Common myeloid progenitor, CD34-positive (primary cell): ENCODE measurements at regions not wholly inside any gene's neighbourhood (a gene's known extent, or its start where the extent isn't known, plus 50 kb on each side); places are given as distances from the start of the nearest gene placed in this dataset.

Experiments used
- CTCF ChIA-PET: fragments of 350-600 bp; sonication (Branson Sonifier 250); formaldehyde crosslinking; loops from one replicate; lab custom pipeline; 2021; ENCODE audit warnings: antibody characterized with exemption; lab: Charles Lee
- POLR2A ChIA-PET: fragments of 350-600 bp; sonication (Branson Sonifier 250); formaldehyde crosslinking; loops from one replicate; lab custom pipeline; 2021; ENCODE audit warnings: antibody characterized with exemption; lab: Charles Lee
- DNase-seq, 3 donors: peaks; one replicate each; pipeline versions ENCODE4 v3.0.0 to v3.0.0-alpha.2; 2013
- H3K27ac ChIP-seq, 2 experiments: 1 replicate in 1 of 2; 2 replicates in 1 of 2; pipeline ENCODE4 v1.7.0; 2013; ENCODE audit warnings: inconsistent platforms in 2 of 2, low read length in 2 of 2, mild to moderate bottlenecking in 2 of 2, low read depth in 1 of 2, moderate library complexity in 1 of 2; ENCODE audit not compliant: severe bottlenecking in 2 of 2, insufficient read depth in 1 of 2, poor library complexity in 1 of 2
- H3K27me3 ChIP-seq, 5 experiments: replicated peaks in 2 of 5; 1 replicate in 3 of 5; 2 replicates in 2 of 5; pipeline versions ENCODE4 v1.6.1 to v1.7.0; 2013; ENCODE audit warnings: low read length in 4 of 5, mild to moderate bottlenecking in 2 of 5, moderate library complexity in 2 of 5, inconsistent platforms in 1 of 5; ENCODE audit not compliant: insufficient read depth in 5 of 5, control insufficient read depth in 4 of 5
- H3K36me3 ChIP-seq, 4 experiments: 1 replicate in 2 of 4; 2 replicates in 2 of 4; pipeline versions ENCODE4 v1.6.1 to v1.7.0; 2013; ENCODE audit warnings: low read length in 3 of 4, control low read depth in 1 of 4, mild to moderate bottlenecking in 1 of 4; ENCODE audit not compliant: control insufficient read depth in 4 of 4, insufficient read depth in 4 of 4
- H3K4me1 ChIP-seq, 4 experiments: 1 replicate in 3 of 4; 2 replicates in 1 of 4; pipeline versions ENCODE4 v1.6.1 to v1.7.1; 2013; ENCODE audit warnings: low read length in 3 of 4, mild to moderate bottlenecking in 3 of 4, control low read depth in 1 of 4, inconsistent platforms in 1 of 4, moderate library complexity in 1 of 4; ENCODE audit not compliant: control insufficient read depth in 4 of 4, insufficient read depth in 4 of 4; ENCODE audit errors: control extremely low read depth in 1 of 4
- H3K4me3 ChIP-seq, 7 experiments: 1 replicate in 4 of 7; 2 replicates in 3 of 7; pipeline versions ENCODE4 v1.5.1 to v1.7.0; 2013; ENCODE audit warnings: mild to moderate bottlenecking in 7 of 7, low read length in 6 of 7, moderate library complexity in 6 of 7, inconsistent platforms in 2 of 7, low read depth in 2 of 7, control low read depth in 1 of 7; ENCODE audit not compliant: insufficient read depth in 4 of 7, control insufficient read depth in 1 of 7; ENCODE audit errors: extremely low read depth in 1 of 7
- H3K9me3 ChIP-seq, 5 experiments: 1 replicate in 4 of 5; 2 replicates in 1 of 5; pipeline versions ENCODE4 v1.6.1 to v1.7.1; 2013; ENCODE audit warnings: low read length in 4 of 5, mild to moderate bottlenecking in 2 of 5, inconsistent platforms in 1 of 5, low read depth in 1 of 5, moderate library complexity in 1 of 5; ENCODE audit not compliant: control insufficient read depth in 4 of 5, insufficient read depth in 2 of 5; ENCODE audit errors: control extremely low read depth in 1 of 5
- WGBS: methylation state at CpG from one replicate; pipeline ENCODE4 v1.1.5; 2013; ENCODE audit not compliant: insufficient coverage; 5-methylcytosine and 5-hydroxymethylcytosine counted together

DNA sequence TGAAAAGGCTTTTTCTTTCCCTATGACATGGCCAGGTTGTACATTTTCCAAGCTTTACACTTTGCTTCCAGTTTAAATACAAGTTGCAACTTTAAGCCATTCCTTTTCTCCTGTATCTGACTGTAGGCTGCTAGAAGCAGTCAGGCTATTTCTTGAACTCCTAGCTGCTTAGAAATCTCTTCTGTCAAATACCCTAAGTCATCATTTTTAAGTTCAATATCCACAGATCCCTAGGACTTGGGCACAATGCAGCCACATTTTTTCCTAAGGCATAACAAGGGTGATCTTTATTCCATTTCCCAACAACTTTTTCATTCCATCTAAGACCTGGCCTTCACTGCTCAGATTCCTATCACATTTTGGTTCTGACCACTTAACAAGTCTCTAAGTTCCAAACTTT is 142.7 kb upstream of the TUBA3C start:
- H3K27me3 ChIP-seq = no peaks in the 10 kb centered on the region
- ChIA-PET POLR2A (no interaction called here), CTCF (no interaction called here)
- no peaks in the 10 kb centered on the region for H3K36me3 ChIP-seq
- DNase-seq = no peak
- H3K4me3 ChIP-seq = no peak overlapping the region
- no peak overlapping the region for H3K27ac ChIP-seq
- H3K9me3 ChIP-seq = peaks cover 0 to 15% (median 6%) of the 10 kb centered on the region in 5 experiments
- H3K4me1 ChIP-seq = no peaks in the 10 kb centered on the region

DNA sequence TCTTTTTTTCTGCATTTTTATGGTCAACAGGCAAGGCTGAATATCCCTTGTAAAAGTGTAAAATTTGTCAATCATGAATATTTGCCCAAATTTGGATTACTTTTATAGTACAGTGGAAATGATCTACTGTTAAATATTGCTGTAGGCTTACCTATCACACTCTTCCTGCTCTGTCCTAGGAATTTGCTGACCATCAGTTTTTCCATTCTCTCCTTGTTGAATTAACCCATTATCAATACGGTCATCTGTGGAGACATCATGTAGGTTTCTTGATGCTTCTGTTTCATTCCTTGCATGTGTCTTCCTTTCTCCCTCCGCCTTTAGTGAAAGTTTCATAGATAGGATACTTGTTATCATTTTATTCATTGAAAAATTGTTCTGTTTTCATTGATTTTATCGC is 139.6 kb upstream of the TUBA3C start:
- no peaks in the 10 kb centered on the region for H3K4me1 ChIP-seq
- DNase-seq = no peak
- CTCF ChIA-PET = no interaction called here
- no peaks in the 10 kb centered on the region for H3K27me3 ChIP-seq
- POLR2A ChIA-PET = no interaction called here
- WGBS = no CpG with 5 or more reads among the region's 3 CpGs
- no peak overlapping the region for H3K4me3 ChIP-seq
- H3K27ac ChIP-seq = no peak overlapping the region
- H3K36me3 ChIP-seq = no peaks in the 10 kb centered on the region
- H3K9me3 ChIP-seq = peaks cover 0 to 15% (median 6%) of the 10 kb centered on the region in 5 experiments

DNA sequence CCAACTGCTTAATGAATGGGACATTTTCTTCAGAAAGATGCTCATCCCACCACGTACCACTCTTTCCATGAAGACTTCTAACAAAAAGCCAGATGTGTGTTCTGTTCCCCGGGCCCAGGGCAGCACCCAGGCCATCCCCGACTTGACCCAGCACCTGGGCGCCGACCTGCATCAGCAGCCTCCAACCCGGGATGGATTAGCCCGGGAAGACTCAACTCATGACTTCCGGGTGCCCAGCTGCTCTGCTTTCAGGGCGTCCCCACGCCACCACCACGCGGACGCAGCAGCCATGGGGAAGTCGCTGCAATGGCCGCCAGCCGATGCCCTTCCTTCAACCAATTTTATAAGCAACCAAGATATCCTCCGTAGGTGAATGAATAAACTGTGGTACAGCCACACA is 123.8 kb upstream of the TUBA3C start:
- CTCF ChIA-PET = no interaction called here

DNA sequence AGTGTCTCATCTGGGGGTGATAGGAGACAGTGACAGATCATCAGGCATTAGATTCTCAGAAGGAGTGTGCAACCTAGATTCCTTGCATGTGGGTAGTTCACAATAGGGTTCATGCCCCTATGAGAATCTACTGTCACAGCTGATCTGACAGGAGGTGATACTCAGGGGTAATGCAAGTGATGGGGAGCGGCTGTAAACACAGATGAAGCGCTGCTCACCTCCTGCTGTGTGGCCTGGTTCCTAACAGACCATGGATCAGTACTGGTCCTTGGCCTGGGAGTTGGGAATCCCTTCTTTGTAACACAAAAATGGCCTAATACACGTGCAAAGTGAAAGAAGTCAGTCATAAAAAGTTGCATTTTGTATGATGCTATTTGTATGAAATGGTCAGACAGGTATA is 107.6 kb upstream of the TUBA3C start:
- no peaks in the 10 kb centered on the region for H3K36me3 ChIP-seq
- H3K27ac ChIP-seq = no peak overlapping the region
- ChIA-PET CTCF (no interaction called here), POLR2A (no interaction called here)
- WGBS = 57% methylated on average over 2 of the region's 3 CpGs
- no peaks in the 10 kb centered on the region for H3K4me1 ChIP-seq
- no peak overlapping the region for H3K4me3 ChIP-seq
- no peaks in the 10 kb centered on the region for H3K27me3 ChIP-seq
- peaks cover 0 to 1% (median 0%) of the 10 kb centered on the region in 5 experiments for H3K9me3 ChIP-seq
- no peak for DNase-seq

More for the DNA sequence above, 123.8 kb upstream of the TUBA3C start:
- POLR2A ChIA-PET = no interaction called here
- Histone ChIP-seq H3K4me3 (no peak overlapping the region), H3K27ac (no peak overlapping the region), H3K4me1 (no peaks in the 10 kb centered on the region), H3K27me3 (no peaks in the 10 kb centered on the region), H3K9me3 (no peaks in the 10 kb centered on the region), H3K36me3 (no peaks in the 10 kb centered on the region)
- 83% methylated on average over 6 of the region's 17 CpGs for WGBS
- no peak for DNase-seq

DNA sequence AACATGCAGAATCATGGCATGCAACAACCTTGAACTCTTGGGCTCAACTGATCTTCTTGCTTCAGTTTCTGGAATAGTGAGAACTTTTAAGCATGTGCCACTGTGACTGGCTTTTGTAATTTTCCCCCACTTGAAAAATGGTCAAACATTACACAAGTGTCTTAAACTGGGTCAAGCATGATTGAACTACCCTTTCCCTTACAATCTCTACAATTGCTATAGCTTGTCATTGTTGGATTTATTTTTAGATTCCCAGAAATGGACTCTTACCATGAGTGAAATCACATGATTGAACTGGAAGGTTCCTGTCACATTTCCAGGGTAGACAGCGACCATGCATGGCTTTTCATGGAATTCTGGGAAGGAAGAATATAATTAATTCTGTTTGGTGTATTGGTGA is 102.2 kb upstream of the TUBA3C start:
- H3K4me3 ChIP-seq = no peak overlapping the region
- H3K27ac ChIP-seq = no peak overlapping the region
- H3K9me3 ChIP-seq = peaks cover 0 to 2% (median 0%) of the 10 kb centered on the region in 5 experiments
- ChIA-PET CTCF (no interaction called here), POLR2A (no interaction called here)
- H3K36me3 ChIP-seq = no peaks in the 10 kb centered on the region
- no peaks in the 10 kb centered on the region for H3K4me1 ChIP-seq
- DNase-seq = no peak
- no CpG with 5 or more reads among the region's 1 CpG for WGBS
- H3K27me3 ChIP-seq = no peaks in the 10 kb centered on the region

DNA sequence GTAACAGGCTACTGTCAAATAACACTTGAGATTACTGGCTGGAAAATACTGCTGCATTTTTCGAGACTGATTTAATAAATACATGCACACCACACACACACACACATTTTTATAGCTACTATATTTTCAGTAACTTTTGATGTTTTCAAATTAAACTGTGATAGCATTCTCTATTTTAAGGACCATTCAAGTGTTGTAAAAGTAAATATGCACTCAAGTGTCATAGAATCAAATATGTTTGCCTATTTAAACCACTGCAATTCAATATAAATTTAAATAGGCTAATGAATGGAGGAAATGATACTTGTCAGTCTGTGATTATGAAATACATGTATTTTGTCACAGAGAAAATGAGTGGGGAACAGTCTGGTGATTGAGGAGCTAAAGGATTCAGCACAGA is 86.7 kb upstream of the TUBA3C start:
- WGBS = no CpG with 5 or more reads among the region's 1 CpG
- Histone ChIP-seq H3K4me3 (no peak overlapping the region), H3K4me1 (no peaks in the 10 kb centered on the region), H3K36me3 (no peaks in the 10 kb centered on the region), H3K27ac (no peak overlapping the region), H3K9me3 (peaks cover 0 to 4% (median 0%) of the 10 kb centered on the region in 5 experiments), H3K27me3 (no peaks in the 10 kb centered on the region)
- ChIA-PET POLR2A (no interaction called here), CTCF (no interaction called here)
- DNase-seq = no peak

DNA sequence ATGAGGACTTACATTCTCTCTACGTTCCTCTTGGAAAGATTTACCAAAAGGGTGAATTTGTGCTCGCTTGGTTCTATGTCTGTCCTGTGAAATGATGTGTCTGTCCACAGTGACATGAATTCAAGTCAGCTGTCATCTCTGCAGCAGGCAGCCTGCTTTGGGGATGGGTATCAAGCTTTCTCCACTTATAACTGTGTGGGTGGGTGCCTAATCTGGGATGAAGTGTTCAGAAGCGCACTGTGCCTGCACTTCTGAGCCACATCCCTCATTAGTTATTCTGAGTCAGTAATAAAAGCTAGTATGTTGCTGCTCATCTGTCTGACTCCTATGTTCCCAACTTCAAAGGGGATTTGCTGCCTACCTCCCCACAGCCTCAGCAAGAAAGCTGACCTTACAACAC is 86.1 kb upstream of the TUBA3C start:
- Histone ChIP-seq H3K27ac (no peak overlapping the region), H3K9me3 (peaks cover 0 to 4% (median 0%) of the 10 kb centered on the region in 5 experiments), H3K4me1 (no peaks in the 10 kb centered on the region), H3K4me3 (no peak overlapping the region), H3K36me3 (no peaks in the 10 kb centered on the region), H3K27me3 (no peaks in the 10 kb centered on the region)
- DNase-seq = no peak
- ChIA-PET POLR2A (no interaction called here), CTCF (no interaction called here)
- 65% methylated on average over 2 of the region's 3 CpGs for WGBS
